ENCODE measurements at regions not wholly inside any gene's neighbourhood (a gene's known extent, or its start where the extent isn't known, plus 50 kb on each side); places are given as distances from the start of the nearest gene placed in this dataset.
A peak's percentile ranks its signal among the peaks of the same experiment; 100 is the strongest.

DNA sequence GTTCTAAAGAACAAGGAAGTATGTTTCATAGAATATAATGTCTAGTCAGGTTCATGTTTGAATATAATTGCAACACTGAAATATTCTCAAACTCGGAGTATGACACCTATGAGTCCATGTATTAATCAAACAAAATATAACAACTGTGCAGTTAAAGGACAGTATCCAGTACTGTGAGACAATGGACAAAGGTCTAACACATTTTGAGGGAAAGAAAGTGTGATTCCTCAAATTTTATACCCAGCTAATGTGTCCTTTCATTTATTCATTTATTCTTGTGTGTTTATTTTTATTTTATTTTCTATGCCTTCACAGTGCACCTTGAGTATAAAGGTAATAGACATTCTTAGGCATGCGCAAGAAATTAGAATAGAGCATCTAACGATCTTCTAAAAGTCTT, 401.0 kb upstream of the ZFHX3 start:
- no peak for DNase-seq (ENCODE audit: low spot score)

DNA sequence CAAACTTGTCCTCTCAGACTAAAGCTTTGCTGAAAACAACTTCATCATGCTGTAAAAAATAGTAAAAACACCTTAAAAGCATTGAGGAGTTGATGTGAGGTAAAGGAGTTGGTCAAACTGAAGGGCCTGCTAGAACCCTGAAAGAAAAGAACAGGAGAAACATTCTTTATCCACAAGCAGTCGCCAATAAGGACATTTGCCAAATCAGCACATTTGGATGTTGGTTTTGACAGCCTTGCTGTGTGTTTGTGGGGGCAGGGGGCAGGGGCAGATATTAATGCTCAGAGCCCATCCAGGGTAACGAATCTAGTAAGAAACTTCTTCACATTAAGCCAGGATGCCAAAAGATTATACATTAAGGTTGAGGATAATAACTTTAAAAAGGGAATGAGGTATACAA, 399.9 kb upstream of the ZFHX3 start:
- no peak for DNase-seq (ENCODE audit: low spot score)

DNA sequence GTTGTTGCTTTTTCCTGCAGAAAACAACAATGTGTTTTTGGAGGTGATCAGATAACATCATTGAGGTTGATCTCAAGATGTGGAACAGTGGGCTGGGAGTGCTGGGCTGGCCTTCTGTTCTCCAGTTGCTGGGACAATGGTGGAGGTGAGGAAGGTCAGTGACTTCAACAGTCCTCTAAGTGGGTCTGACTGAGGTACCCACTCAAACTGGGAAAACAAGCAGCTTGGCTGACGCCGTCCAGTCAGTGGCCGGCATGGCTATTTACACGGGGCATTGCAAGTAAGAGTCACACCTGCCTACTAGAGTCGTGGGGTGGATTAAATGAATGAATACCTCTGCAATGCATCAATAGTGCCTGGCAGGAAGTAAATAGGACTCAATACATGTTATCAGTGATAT, 386.7 kb upstream of the ZFHX3 start:
- no peak for DNase-seq (ENCODE audit: low spot score)

DNA sequence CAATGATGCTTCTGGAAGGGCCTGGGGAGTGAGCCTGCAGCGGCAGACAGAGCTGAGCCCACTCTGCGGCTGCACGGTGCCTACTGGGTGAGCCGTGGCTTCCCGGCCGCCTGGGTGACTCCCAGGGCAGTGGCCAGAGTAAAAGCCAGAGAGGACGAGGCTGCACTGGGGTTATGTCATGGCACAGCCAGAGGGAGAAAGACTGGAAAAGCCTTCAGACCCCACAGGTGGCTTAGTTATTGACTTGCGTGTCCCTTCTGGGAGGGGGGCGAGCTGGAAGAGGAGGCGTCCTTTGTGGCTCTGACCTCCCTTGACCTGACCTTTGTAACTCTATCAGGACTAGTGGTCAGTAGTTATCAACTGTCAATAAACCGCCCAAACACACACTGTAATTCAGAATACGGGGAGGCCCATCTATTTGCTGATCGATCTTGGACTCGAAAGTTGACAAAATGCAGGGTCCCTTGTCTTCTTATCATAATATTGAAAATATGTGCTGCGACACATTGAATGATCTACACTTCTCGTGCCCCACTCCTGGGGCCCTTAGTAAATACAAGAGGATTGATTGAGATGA, 385.9 kb upstream of the ZFHX3 start:
- DNase-seq (ENCODE audit: low spot score), result no peak

DNA sequence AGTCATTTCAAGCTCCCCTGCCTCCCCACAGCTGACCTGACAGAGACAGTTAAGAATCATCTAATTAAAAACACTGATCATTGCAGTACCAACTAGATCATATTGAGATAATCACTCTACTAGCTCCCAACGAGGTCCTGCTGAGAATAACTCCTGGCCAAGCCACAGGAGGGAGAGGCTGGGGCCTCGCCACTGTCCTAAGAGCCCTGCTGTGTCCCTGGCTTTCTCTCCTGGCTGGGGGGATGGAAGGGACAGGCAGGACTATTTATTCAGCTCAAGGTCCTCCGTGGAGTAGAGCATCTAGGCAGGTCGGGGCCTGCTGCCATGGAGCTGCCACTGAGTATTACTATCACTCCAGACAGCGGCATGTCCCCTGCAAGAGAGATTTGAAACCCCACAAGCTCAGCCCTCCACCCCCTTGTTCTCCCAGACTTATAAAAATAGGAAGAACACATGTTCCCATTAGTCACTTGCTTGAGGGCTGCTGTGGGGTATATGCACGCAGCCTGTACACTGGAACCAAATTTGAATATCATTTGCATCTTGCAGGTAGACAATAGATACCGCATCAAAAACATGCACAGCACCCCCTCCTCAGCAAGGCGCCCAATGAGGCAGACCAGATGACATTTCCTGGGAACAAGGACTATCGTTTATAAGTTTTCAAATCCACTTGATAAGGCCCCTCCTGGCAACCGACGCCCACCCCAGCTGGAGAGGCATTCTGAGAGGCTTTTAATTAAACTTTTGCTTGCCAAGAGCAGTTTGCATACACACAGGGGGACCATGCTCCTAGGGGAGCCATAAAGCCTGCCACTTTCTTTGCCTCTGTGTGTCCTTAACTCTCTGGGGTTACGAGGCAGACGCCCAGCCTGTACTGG, 385.2 kb upstream of the ZFHX3 start:
- DNase-seq (ENCODE audit: low spot score), result peak; percentile 42

DNA sequence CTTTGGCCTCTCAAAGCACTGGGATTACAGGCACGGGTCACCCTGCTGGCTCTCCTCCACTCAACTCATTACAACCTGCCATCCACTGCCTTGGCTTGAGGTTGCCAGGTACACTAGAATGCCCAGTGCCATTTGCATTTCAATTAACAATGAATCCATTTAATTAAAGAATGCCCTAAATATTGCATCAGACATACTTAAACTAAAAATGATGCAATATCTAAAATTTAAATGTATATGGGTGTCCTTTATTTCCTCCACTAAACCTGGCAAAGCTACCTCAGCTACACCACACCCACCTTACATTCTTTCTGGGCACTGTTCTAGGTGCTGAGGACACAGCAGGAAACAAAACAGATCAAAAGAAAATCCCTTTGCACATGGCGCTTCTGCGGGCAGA, 382.2 kb upstream of the ZFHX3 start:
- no peak for DNase-seq (ENCODE audit: low spot score)

DNA sequence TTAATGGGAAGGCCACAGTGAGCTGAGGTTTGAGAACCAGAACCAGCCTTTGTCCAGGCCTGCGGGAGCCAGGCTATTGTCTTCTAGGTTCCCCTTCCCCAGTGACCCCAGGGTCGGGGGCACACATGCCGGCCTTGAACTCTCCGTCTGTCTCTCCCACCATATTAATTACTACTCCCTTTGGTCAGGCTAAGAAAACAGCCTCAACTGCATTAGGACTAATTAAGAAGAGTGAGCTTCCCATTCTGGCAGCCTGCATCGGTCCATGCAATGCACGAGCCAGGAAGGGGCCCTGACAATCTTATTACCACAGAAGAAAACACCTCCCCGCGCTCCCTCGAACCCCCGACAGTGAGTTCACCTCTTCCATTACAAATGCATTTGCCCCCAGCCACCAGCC, 380.2 kb upstream of the ZFHX3 start:
- no peak for DNase-seq (ENCODE audit: low spot score)

DNA sequence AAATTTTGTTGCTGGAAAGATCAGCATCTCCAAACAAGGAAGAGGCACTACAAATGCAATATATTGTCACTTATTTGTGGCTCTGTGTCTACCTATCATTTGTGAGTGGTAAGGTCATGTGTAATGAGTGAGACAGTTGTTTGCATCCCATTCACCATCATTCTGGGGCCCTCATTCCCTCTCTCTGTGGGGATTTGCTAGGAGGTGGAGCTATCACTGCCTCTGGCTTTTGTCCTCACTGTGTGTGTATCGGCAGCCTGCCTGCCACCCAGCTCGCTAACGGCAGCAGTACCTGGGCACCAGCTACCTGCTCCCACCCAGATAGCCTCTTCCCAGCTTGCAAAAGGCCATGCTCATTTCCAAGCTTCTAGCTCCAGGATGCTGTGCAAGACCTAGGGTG, 379.2 kb upstream of the ZFHX3 start:
- no peak for DNase-seq (ENCODE audit: low spot score)

DNA sequence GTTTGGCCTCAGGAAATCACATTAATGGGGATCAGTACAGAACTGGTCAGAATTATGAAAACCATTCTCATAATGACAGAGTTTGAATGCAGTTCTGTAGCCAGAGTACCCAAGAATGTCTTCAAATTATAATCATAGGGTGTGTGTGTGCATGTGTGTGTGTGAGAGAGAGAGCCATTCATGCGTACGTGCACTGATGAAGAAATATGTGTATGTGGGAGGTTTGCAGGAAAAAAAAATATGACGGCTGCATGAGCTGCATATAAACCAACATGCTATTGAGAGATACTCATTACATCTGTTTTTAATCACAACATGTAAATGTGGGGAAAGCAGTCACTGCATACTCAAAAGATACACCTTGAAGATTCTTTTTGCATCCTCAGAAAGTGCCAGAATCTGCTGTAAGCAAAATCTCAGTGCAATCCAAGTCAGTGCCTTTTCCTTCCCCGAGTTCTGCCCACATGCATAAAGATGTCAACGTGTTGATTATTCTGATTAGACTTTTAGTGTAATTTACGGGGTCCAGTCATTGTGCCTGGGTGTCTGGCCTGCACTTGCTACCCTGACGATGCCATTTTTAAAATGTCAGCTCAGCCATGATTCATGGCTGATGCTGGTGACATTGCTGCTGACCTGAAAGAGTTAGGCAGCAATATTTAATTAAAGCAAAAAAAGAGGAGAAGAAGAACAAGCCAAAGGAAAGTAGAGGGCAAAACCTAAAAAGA, 378.7 kb upstream of the ZFHX3 start:
- no peak for DNase-seq (ENCODE audit: low spot score)

DNA sequence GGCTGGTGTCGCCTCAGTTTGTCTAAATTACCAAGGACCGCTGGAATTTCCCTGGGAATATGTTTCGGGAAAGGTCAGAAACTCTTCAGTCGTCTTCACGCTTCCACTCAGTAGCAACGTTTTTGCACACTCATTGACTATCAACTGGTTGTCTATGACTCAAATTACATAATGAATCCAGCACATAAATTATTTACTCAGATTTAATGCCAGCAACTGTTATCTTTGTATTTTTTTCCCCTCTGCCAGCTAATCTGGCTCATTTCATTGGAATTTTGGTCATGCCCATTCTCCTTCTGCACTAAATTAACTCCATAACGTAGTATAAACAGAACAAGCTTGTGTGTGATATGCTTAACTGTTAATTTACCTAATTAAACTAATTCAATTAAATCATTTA, 372.7 kb upstream of the ZFHX3 start:
- DNase-seq (ENCODE audit: low spot score), result no peak

DNA sequence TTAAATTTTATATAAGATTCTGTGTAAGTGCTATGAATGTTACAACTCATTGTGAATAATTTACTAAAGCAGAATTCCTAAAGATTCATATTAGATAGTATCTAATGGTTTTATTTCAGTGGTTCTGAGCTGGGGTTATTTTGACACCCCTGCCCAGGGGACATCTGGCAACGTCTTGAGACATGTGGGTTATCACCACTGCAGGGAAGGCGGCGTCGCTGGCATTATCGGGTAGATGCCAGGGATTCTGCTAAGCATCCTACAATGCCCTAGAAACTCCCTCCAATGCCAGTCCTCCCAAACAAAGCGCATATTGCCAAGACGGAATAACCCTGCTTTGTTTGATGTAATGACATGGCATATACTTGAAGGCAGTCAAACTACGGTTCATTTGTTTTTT, 372.3 kb upstream of the ZFHX3 start:
- DNase-seq (ENCODE audit: low spot score), result no peak

DNA sequence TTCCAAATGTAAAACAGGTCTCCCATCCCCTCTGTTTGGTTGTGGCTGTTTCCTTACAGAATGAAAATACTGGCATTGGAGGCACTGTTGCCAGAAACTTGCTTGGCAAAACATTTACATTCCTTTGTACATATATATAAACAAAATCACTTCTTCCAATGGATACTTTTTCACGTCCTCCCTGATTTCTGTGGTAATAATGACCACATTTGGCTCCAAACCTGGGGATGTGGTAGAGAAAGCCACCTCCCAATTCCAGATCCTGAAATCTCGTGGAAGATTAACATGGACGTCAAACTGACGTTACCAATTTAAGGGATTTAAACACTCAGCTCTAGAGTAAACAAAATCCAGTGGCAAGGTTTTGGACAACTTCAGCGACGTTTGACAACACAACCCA, 370.8 kb upstream of the ZFHX3 start:
- DNase-seq (ENCODE audit: low spot score), result no peak

DNA sequence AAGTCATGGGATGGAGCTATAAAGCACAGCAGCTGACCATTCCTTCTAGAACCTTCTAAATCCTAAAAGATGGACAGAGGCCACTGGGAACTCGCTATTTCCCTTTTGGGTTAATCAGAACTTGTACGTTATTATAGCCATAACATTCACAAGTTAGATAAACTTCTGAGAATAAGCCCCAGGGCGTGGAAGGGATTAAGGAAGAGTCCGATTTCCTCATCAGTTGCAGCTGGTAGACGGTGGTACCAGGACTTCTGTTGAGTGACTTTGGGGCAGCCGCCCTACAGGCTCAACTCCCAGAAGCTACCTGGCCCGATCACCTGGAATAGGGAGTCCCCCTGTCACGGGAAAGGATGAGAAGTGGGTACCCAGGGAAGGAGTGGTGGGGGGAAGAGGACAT, 370.1 kb upstream of the ZFHX3 start:
- DNase-seq (ENCODE audit: low spot score), result no peak

DNA sequence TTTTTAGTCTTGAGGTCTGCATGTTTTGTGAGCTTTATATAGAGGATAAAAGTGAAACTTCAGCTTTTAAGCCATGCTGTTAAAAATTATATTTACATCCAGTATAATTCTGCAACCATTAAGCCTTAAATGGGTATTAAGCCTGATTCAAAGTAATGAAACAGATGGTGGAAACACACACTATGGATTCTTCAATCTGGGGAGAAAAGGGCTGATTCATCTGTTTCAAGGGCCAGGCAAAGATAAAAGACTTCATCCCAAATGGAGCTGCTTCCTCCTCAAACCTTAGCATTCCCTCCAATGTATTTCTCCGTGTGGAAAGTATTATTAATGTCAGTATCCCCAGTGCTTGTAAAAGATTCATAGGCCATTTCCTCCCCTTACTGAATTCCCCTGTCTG, 367.4 kb upstream of the ZFHX3 start:
- no peak for DNase-seq (ENCODE audit: low spot score)

DNA sequence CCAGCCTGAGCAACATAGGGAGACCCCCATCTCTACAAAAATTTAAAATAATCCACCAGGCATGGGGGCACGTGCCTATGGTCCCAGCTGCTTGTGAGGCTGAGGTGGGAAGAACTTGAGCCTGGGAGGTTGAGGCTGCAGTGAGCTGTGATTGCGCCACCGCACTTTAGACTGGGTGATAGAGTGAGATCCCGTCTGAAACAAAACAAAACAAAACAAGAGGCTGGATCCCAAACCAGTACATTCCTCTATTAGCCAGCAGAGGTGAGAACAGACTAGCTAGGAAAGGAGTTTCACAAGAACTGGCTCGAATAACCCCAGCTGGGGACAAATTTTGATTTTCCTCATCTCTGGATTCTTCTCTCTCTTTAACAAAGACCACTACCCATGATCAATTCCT, 366.7 kb upstream of the ZFHX3 start:
- no peak for DNase-seq (ENCODE audit: low spot score)

DNA sequence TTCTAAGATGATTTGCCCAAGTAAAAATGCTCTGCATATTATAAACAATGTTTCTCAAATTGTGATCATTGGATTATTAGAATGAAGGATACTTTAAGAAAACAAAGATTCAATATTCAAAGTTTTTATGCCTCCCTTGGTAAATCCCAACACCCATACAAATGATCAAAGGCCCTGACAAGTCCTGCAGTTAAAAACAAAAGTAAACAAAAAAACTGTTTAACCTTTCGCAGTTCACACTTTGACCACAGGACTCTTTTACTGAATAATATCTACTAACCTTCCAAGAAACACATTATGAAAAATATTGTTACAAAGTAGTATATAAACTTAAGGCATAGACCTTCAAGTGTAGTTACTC, 365.9 kb upstream of the ZFHX3 start:
- no peak for DNase-seq (ENCODE audit: low spot score)

DNA sequence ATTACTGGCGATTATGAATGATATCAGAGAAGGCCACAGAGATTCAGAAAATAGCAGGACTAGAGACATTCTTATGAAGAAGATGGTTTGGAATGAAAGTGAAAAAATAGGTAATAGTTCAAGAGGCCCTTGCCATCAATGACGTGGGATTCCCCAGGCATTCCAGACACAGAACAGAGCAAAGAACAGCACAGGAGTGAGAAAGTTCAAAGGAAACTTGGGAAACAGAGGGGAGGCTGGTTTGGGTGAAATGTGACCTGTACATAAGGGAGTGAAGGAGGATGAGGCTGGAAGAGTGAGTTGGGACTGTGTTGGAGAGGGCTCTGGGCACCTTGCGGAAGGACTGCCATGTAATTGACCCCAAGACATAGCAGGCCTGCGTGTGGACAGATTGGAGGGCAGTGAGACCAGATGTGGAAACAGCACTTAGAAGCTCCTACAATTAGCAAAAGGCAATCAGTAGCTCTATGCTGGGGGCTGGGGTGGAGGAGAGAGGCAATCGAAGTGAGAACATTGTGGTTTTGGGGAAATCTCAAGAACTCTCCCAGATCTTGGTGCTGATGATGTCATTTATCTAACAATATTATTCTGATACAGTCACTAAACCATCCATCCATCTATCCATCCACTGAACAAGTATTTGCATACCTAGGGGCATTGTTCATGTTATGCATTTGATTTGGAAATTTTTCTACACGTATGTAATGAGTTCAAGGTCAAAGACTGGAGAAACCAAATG, 365.3 kb upstream of the ZFHX3 start:
- no peak for DNase-seq (ENCODE audit: low spot score)

DNA sequence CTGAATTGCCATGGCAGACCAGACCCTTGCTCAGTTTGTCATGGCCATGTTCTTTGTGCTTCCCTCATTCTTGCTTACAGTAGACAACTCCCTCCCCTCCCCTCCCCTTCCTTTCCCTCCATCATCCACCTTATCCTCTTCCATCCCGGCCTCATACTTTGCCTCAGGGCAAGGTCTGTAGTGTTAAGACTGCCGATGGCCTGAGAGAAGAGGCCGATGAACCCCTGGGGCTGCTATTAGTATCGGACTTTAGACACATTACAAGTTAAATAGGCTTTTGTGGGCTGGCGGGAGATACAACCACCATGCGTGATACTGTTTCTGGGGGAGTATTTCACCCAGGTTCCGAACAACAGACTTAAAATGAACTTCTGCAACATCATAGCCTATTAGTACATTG, 364.5 kb upstream of the ZFHX3 start:
- DNase-seq (ENCODE audit: low spot score), result no peak

DNA sequence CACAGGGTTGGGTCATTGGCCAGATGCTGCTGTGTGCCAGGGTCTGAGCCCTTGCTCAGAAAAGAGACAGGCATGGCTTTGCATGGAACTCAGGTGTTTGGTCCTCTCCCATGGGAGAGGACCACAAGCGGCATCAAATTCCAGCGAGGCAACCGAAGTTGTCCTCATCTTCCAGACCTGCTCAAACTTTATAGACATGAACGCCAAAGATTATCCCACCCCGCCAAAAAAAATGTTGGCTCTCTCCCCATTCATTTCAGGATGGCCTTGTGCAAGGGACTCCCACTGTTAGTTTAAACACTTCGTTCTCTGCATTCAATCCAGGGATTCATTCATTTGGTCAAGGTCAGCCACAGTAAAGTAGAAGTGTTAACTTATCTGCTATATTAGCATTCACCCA, 360.8 kb upstream of the ZFHX3 start:
- no peak for DNase-seq (ENCODE audit: low spot score)

DNA sequence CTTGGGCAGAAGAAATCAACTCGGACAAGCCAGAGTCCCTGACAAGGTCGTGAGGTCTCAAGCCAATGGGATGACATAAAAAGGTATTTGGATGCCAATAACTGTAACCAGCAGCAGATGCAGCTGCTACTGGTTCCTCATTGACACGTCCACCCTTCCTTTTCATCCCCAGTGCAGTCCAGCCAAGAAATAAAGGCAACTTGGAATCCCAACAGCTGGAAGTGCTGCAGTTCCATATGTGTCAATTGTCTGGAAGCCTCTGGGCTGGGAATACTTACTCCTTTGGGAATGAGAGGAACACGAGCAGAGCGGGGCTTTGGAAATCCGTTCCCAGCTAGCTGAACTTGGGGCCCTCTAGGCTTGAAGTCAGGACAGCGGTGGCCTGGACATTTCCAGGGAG, 360.4 kb upstream of the ZFHX3 start:
- no peak for DNase-seq (ENCODE audit: low spot score)

DNA sequence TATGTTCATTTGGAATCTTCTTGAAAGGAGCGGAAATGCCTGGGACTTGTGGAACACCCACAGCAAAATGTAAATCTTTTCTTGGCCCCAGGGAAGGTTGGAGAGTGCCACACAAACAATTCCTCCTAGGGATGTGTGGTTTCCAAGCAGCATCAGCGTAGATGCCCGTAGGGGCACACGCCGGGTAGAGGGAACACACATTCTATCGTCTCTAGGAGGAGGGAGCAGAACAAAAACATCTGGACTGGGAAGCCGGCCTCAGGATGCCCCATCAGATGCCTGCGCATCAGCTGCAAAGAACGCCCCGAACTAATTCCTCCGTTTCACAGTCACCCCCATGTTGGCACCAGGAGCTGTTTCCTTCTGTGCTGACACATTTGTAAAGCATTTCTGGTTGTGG, 357.9 kb upstream of the ZFHX3 start:
- no peak for DNase-seq (ENCODE audit: low spot score)

DNA sequence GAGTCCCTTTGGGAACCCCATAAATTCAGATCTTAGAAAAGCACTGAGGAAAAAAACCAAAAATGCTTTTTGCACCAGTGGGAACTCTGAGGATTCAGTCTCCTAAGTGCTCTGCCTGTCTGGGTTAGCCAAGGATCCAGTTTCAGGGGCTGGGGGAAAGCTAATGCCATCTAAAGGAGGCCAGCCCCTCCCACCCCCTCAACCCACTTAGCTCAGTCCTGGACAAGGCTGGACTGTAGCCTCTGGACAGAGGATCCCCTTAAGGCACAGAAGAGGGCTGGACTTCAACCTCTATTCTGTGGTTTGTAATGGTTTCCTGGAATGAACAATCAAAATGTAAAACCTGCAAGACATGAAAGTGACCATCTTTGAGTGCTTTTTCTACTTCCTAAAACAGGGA, 356.1 kb upstream of the ZFHX3 start:
- DNase-seq (ENCODE audit: low spot score), result no peak

DNA sequence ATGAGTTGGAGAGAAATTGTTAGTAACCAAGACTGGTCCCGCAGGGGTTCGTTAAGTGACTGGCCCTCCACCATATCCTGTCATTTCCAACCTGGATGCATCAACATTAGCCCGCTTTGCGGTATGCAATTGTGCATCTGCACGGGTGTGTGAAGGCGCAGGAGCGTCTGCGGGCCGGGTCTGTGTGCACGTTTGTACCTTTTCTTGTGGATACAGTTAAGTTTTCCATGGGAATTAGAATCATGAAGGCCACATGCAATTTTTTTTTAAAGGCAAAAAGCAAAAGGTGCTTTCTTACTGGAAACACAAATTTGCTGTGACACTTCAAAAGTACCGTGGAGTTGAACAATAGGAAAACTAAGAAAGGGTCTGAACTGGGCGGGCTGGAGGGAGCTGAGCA, 355.4 kb upstream of the ZFHX3 start:
- DNase-seq (ENCODE audit: low spot score), result no peak
